Trophoblast cell (in vitro differentiated cells and primary cell): ENCODE measurements at regions not wholly inside any gene's neighbourhood (a gene's known extent, or its start where the extent isn't known, plus 50 kb on each side); places are given as distances from the start of the nearest gene placed in this dataset.

Experiments
- DNase-seq, 2 donors: peaks; one replicate each; pipeline ENCODE4 v3.0.0-alpha.2; 2016
- H2AFZ ChIP-seq: 2 replicates; pipeline ENCODE4 v1.6.1; 2013; ENCODE audit warnings: low read length, moderate library complexity, mild to moderate bottlenecking; ENCODE audit not compliant: insufficient read depth, poor library complexity
- H2AK5ac ChIP-seq: 2 replicates; pipeline ENCODE4 v1.6.1; 2013; ENCODE audit warnings: mild to moderate bottlenecking, low read length
- H2BK120ac ChIP-seq: 2 replicates; pipeline ENCODE4 v1.6.1; 2013; ENCODE audit warnings: low read length, mild to moderate bottlenecking, moderate library complexity; ENCODE audit not compliant: insufficient read depth, poor library complexity
- H2BK12ac ChIP-seq: 2 replicates; pipeline ENCODE4 v1.6.1; 2013; ENCODE audit warnings: mild to moderate bottlenecking, low read length, moderate library complexity
- H2BK5ac ChIP-seq: 2 replicates; pipeline ENCODE4 v1.6.1; 2013; ENCODE audit warnings: low read length, low read depth, moderate library complexity, mild to moderate bottlenecking; ENCODE audit not compliant: poor library complexity
- H3K14ac ChIP-seq: 2 replicates; pipeline ENCODE4 v1.6.1; 2013; ENCODE audit warnings: mild to moderate bottlenecking, low read length
- H3K18ac ChIP-seq: 2 replicates; pipeline ENCODE4 v1.6.1; 2013; ENCODE audit warnings: mild to moderate bottlenecking, low read length
- H3K23ac ChIP-seq: 2 replicates; pipeline ENCODE4 v1.6.1; 2013; ENCODE audit warnings: low read length
- H3K27ac ChIP-seq: 2 replicates; pipeline ENCODE4 v1.5.1; 2013; ENCODE audit warnings: low read depth, mild to moderate bottlenecking, inconsistent platforms, low read length, moderate library complexity
- H3K27me3 ChIP-seq: 2 replicates; pipeline ENCODE4 v1.6.1; 2013; ENCODE audit warnings: inconsistent platforms, mild to moderate bottlenecking, low read length, moderate library complexity; ENCODE audit not compliant: insufficient read depth
- H3K36me3 ChIP-seq, 2 experiments: 1 replicate in 1 of 2; 2 replicates in 1 of 2; pipeline ENCODE4 v1.6.1; 2013; ENCODE audit warnings: low read length in 2 of 2, mild to moderate bottlenecking in 2 of 2, moderate library complexity in 1 of 2; ENCODE audit not compliant: insufficient read depth in 2 of 2, control insufficient read depth in 1 of 2
- H3K4ac ChIP-seq: 2 replicates; pipeline ENCODE4 v1.6.1; 2013; ENCODE audit warnings: low read depth, mild to moderate bottlenecking, low read length, moderate library complexity
- H3K4me1 ChIP-seq, 2 experiments: 1 replicate in 1 of 2; 2 replicates in 1 of 2; pipeline ENCODE4 v1.6.1; 2013; ENCODE audit warnings: low read length in 2 of 2, mild to moderate bottlenecking in 2 of 2, moderate library complexity in 1 of 2; ENCODE audit not compliant: insufficient read depth in 2 of 2, control insufficient read depth in 1 of 2
- H3K4me2 ChIP-seq: 2 replicates; pipeline ENCODE4 v1.6.1; 2013; ENCODE audit warnings: inconsistent platforms, mild to moderate bottlenecking, low read length, moderate library complexity
- H3K4me3 ChIP-seq: 2 replicates; pipeline ENCODE4 v1.5.1; 2013; ENCODE audit warnings: mild to moderate bottlenecking, low read depth, low read length, inconsistent platforms
- H3K79me1 ChIP-seq: one replicate; pipeline ENCODE4 v1.6.1; 2013; ENCODE audit warnings: low read length
- H3K79me2 ChIP-seq: 2 replicates; pipeline ENCODE4 v1.6.1; 2013; ENCODE audit warnings: low read length, mild to moderate bottlenecking; ENCODE audit not compliant: control insufficient read depth, insufficient read depth, poor library complexity
- H3K9ac ChIP-seq: 2 replicates; pipeline ENCODE4 v1.6.1; 2013; ENCODE audit warnings: mild to moderate bottlenecking, low read length
- H3K9me3 ChIP-seq: 2 replicates; pipeline ENCODE4 v1.6.1; 2013; ENCODE audit warnings: low read depth, mild to moderate bottlenecking, control low read depth, inconsistent platforms, low read length; ENCODE audit not compliant: insufficient read depth
- H4K12ac ChIP-seq: 2 replicates; pipeline ENCODE4 v1.6.1; 2013; ENCODE audit warnings: low read depth, mild to moderate bottlenecking, low read length, moderate library complexity
- H4K8ac ChIP-seq: 2 replicates; pipeline ENCODE4 v1.6.1; 2013; ENCODE audit warnings: low read depth, mild to moderate bottlenecking, low read length, moderate library complexity
- H4K91ac ChIP-seq: one replicate; pipeline ENCODE4 v1.6.1; 2013; ENCODE audit warnings: low read depth, mild to moderate bottlenecking, low read length, moderate library complexity
- WGBS: extraction: QIAGEN DNeasy Blood & Tissue Kit; methylation state at CpG from one replicate; pipeline ENCODE4 v1.1.7; 2013; ENCODE audit warnings: missing lambda C conversion rate; ENCODE audit not compliant: insufficient read length, insufficient coverage; ENCODE audit errors: extremely low coverage; 5-methylcytosine and 5-hydroxymethylcytosine counted together

DNA sequence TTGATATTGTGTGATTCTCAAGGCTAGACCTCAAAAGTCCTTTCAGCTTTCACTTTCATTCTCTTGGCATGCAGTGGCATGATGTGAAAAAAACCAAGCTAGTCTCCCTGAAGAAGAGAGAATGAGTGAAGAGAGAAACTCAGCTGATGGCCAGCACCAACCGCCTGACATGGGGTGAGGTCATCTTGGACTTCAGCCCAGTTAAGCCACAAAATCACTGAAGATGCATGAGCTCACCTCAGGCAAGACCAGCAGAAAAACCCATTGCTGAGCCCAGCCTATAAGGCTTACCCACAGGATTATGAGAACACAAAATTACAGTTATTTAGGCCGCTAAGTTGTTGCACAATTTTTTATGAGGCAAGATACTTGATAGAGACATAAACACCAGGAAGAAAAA, 496.5 kb downstream of the TOX3 start:
- Histone ChIP-seq H3K4ac (no peak overlapping the region), H3K27ac (no peak overlapping the region), H3K4me1 (no peaks in the 10 kb centered on the region), H4K12ac (no peak overlapping the region), H3K9ac (no peak overlapping the region), H4K91ac (no peak overlapping the region), H2AK5ac (no peak overlapping the region), H3K14ac (no peak overlapping the region), H2BK120ac (no peak overlapping the region), H2BK5ac (no peak overlapping the region), H3K23ac (peak overlapping the region; percentile 74), H3K36me3 (no peaks in the 10 kb centered on the region), H4K8ac (no peak overlapping the region), H2BK12ac (no peak overlapping the region), H3K4me2 (no peak overlapping the region), H3K18ac (no peak overlapping the region), H3K27me3 (no peaks in the 10 kb centered on the region), H2AFZ (no peak overlapping the region), H3K4me3 (no peak overlapping the region), H3K9me3 (no peaks in the 10 kb centered on the region), H3K79me1 (no peaks in the 10 kb centered on the region), H3K79me2 (no peaks in the 10 kb centered on the region)
- WGBS: no CpG with 5 or more reads among the region's 2 CpGs
- no peak for DNase-seq

DNA sequence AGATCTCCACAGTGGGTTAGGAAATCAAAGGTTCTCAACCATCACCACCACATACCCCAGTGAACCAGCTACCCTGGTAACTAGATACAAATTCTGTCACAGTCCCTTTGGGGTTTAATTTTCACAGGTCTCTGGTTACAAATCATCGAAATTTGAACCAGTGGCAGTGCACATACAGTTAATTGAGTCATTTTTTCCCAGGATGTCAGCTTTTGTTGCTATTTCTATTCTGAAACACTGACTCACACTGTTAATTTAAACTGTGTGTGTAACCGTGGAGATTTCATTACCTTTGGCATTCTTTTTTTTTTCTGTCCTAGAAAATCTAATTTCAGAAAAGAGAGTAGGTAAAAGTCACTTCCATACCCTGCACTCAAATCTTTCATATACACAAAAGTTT, 511.5 kb downstream of the TOX3 start:
- H3K9ac ChIP-seq: no peak overlapping the region
- no peak overlapping the region for H2BK5ac ChIP-seq
- WGBS: no CpG with 5 or more reads among the region's 2 CpGs
- no peaks in the 10 kb centered on the region for H3K27me3 ChIP-seq
- DNase-seq: no peak
- H3K4me3 ChIP-seq: no peak overlapping the region
- no peak overlapping the region for H2BK120ac ChIP-seq
- H3K79me1 ChIP-seq: no peaks in the 10 kb centered on the region
- H3K14ac ChIP-seq: no peak overlapping the region
- no peak overlapping the region for H3K4ac ChIP-seq
- H4K12ac ChIP-seq: no peak overlapping the region
- H3K4me1 ChIP-seq: no peaks in the 10 kb centered on the region
- H4K8ac ChIP-seq: no peak overlapping the region
- no peaks in the 10 kb centered on the region for H3K9me3 ChIP-seq
- H3K79me2 ChIP-seq: no peaks in the 10 kb centered on the region
- no peak overlapping the region for H3K18ac ChIP-seq
- H3K23ac ChIP-seq: no peak overlapping the region
- no peak overlapping the region for H3K27ac ChIP-seq
- no peak overlapping the region for H4K91ac ChIP-seq
- H3K36me3 ChIP-seq: no peaks in the 10 kb centered on the region
- H2BK12ac ChIP-seq: no peak overlapping the region
- H2AK5ac ChIP-seq: no peak overlapping the region
- no peak overlapping the region for H3K4me2 ChIP-seq
- H2AFZ ChIP-seq: no peak overlapping the region

DNA sequence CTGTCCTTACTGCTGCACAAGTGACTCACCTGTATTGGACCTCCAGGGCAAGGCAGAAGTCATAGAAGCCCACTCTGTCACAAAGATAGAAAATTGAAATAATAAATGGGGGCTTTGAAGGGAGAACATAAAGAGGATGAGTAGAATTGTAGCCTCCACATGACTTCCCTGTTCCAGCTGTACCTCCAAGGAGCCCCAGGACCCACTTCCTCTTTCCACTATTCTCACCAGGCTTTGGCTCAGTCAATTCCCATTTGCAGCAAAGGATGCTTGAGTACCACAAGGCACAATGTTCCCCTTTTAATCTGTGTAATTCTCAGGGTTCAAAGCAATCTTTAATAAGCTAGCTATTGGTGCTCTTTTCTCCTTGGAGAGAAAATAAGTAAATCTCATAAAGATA, 512.1 kb downstream of the TOX3 start:
- no peaks in the 10 kb centered on the region for H3K27me3 ChIP-seq
- H3K4me2 ChIP-seq: no peak overlapping the region

DNA sequence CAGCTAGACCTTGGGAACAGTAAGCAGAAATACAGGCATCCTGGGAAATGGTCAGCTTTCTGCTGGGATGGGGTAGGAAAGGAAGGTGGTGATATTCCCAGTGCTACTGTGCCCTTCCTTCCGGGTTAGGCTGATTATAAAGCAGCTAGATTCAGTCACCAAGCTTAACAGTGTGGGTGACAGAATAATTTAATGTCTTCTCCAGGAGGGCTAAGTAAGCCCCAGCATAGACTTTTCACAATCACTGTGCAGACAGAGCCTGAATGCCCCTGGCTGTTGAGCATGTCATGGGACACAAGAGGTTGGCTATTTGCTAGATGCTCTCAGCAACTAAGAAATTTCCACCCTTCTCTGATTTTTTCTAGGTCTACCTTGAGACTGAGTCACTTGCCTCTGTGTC, 513.0 kb downstream of the TOX3 start:
- Histone ChIP-seq H3K4me2 (no peak overlapping the region), H3K79me2 (no peaks in the 10 kb centered on the region), H2AFZ (no peak overlapping the region), H3K9me3 (no peaks in the 10 kb centered on the region), H3K23ac (no peak overlapping the region), H3K36me3 (no peaks in the 10 kb centered on the region), H3K4ac (no peak overlapping the region), H3K27ac (no peak overlapping the region), H3K18ac (no peak overlapping the region), H4K12ac (no peak overlapping the region), H2BK12ac (no peak overlapping the region), H3K79me1 (no peaks in the 10 kb centered on the region), H2BK5ac (no peak overlapping the region), H4K91ac (no peak overlapping the region), H3K14ac (no peak overlapping the region), H2AK5ac (no peak overlapping the region), H3K4me3 (no peak overlapping the region), H3K27me3 (no peaks in the 10 kb centered on the region), H4K8ac (no peak overlapping the region), H2BK120ac (no peak overlapping the region), H3K4me1 (no peaks in the 10 kb centered on the region), H3K9ac (no peak overlapping the region)
- WGBS: no CpG with 5 or more reads among the region's 1 CpG
- no peak for DNase-seq

More for the DNA sequence above, 512.1 kb downstream of the TOX3 start:
- no peak overlapping the region for H4K8ac ChIP-seq
- no peak overlapping the region for H4K91ac ChIP-seq
- no peak overlapping the region for H3K4ac ChIP-seq
- no peak overlapping the region for H2BK120ac ChIP-seq
- H3K18ac ChIP-seq: no peak overlapping the region
- no peak overlapping the region for H3K23ac ChIP-seq
- DNase-seq: no peak
- no peak overlapping the region for H2BK5ac ChIP-seq
- H3K4me3 ChIP-seq: no peak overlapping the region
- H4K12ac ChIP-seq: no peak overlapping the region
- no peaks in the 10 kb centered on the region for H3K4me1 ChIP-seq
- H3K9me3 ChIP-seq: no peaks in the 10 kb centered on the region
- no peaks in the 10 kb centered on the region for H3K79me2 ChIP-seq
- no peak overlapping the region for H2BK12ac ChIP-seq
- H3K79me1 ChIP-seq: no peaks in the 10 kb centered on the region
- no peak overlapping the region for H3K9ac ChIP-seq
- H3K14ac ChIP-seq: no peak overlapping the region
- no peak overlapping the region for H3K27ac ChIP-seq
- H3K36me3 ChIP-seq: no peaks in the 10 kb centered on the region
- no peak overlapping the region for H2AFZ ChIP-seq
- no peak overlapping the region for H2AK5ac ChIP-seq

DNA sequence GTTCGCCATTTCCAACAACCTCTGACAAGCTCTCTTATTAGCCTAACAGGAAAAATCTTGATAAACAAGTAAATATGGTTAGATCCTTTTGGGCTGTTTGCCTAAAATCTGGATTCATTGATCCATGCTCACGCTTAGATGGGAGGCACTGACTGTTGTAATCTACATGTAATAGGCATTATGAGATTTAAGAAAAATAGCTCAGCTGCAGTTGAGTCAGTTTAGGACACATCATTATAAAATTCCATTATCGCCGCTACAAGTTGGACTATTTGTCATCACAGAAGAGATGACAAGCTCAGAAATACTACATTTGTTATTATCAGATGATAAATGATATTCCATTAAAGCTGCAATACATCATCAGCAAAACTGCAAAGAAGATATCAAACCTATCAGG, 524.0 kb downstream of the TOX3 start:
- H4K12ac ChIP-seq: no peak overlapping the region

More for the DNA sequence above, 524.0 kb downstream of the TOX3 start:
- no peak for DNase-seq
- Histone ChIP-seq H3K14ac (no peak overlapping the region), H3K9ac (no peak overlapping the region), H2BK5ac (no peak overlapping the region), H3K36me3 (no peaks in the 10 kb centered on the region), H3K4me1 (no peaks in the 10 kb centered on the region), H3K18ac (no peak overlapping the region), H2AFZ (no peak overlapping the region), H3K27ac (no peak overlapping the region), H3K23ac (no peak overlapping the region), H4K91ac (no peak overlapping the region), H3K79me2 (no peaks in the 10 kb centered on the region), H3K4ac (no peak overlapping the region), H2BK12ac (no peak overlapping the region), H3K4me3 (no peak overlapping the region), H3K79me1 (no peaks in the 10 kb centered on the region), H2BK120ac (no peak overlapping the region), H4K8ac (no peak overlapping the region), H3K27me3 (no peaks in the 10 kb centered on the region), H2AK5ac (no peak overlapping the region), H3K9me3 (no peaks in the 10 kb centered on the region), H3K4me2 (no peak overlapping the region)
- WGBS: no CpG with 5 or more reads among the region's 4 CpGs
